Stimulated activated naive CD8-positive, alpha-beta T cell treated with anti-CD3 and anti-CD28 coated beads, Interleukin-15, Interleukin-2, amounts not matched to agents 100 U/mL and 50 U/mL, for 24 hours (primary cell): ENCODE measurements at regions not wholly inside any gene's neighbourhood (a gene's known extent, or its start where the extent isn't known, plus 50 kb on each side); places are given as distances from the start of the nearest gene placed in this dataset.

Experiments used
- ATAC-seq: fragments of 150-1000 bp; cut with Tn5 transposase; one replicate; pipeline ENCODE4 v1.10.0; 2021
- DNase-seq: peaks from one replicate; pipeline ENCODE4 v3.0.0; 2021

GRCh38 chr6:209432-210103 is 82.7 kb upstream of the DUSP22 start:
- ATAC-seq (peak; percentile 68), DNase-seq (peak; percentile 46)

- no peak for ATAC-seq
- no peak for DNase-seq
Measured at GRCh38 chr6:210104-210456, 82.2 kb upstream of the DUSP22 start.

- ATAC-seq (no peak), DNase-seq (no peak)
Measured at GRCh38 chr6:210778-211374, 81.4 kb upstream of the DUSP22 start.

GRCh38 chr6:211871-212497 is 80.3 kb upstream of the DUSP22 start:
- no peak for ATAC-seq
- no peak for DNase-seq

DNA sequence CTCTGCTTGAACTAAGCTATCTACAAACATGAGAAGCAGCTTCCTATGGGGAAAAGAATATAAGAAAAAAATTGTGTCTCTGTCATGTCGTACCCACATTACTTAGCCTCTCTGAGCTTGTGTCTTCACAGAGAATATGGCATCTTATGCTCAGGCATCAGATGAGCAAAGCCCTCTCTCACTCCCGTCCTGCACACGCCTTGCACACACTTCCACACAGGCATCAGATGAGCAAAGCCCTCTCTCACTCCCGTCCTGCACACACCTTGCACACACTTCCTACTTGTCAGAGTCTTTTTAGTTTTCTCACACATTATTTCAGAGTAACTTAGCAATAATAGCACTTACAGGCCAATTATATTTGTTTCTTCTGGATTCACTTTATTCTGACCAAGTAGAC is 79.0 kb upstream of the DUSP22 start:
- ATAC-seq (no peak), DNase-seq (no peak)

DNA sequence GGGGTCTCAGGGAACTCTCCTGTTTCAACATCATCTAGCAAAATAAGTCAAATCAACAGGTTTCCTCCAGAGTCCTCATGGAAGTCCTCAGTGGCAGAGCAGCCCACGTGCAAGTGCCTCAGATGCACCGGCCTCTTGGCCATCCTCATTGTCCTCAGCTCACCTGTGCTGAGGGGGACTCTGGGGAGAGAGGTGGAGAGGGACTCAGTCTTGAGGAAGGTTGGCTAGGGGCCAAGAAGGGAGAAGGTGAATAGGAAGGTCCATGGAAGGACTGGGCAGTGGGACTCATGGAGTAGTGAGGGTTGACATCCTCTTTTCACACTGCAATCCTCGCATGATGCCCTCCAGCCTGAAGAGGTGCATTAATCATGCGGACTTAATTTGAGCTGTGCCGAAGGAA is 77.9 kb upstream of the DUSP22 start:
- DNase-seq, result no peak
- no peak for ATAC-seq

- DNase-seq (peak; percentile 70), ATAC-seq (peak; percentile 98)
Measured at GRCh38 chr6:215335-216034, 76.8 kb upstream of the DUSP22 start.

DNA sequence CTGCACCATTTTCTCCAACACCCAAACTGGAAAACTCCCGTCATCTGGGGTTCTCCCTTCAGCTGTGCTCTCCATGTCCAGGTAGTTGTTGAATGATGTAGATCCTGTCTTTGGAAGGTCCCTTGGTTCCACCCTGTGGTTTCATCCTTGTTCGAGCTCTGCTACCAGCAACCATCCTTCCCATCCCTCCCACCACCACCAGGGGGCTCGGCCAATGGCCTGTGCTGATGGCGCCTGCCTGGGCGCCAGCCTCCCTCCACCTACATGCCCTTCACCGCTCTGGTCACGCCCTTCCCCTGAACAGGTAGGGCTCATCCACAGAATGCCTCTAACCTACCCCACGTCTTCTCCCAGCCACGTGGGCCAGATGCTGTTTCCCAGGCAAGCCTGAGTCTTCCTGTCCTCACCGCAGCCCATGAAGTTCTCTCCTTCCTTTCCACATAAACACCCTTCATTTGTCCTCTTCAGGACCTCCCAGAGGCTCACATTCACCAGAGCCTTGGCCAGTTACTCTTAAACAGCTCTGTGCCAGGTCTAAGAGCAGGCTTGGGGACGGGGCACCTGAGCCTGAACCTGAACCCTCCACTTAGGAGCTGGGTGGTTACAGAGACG is 75.1 kb upstream of the DUSP22 start:
- DNase-seq (peak; percentile 69), ATAC-seq (no peak)

- DNase-seq (no peak), ATAC-seq (peak; percentile 16)
Measured at GRCh38 chr6:218153-219018, 73.9 kb upstream of the DUSP22 start.

DNA sequence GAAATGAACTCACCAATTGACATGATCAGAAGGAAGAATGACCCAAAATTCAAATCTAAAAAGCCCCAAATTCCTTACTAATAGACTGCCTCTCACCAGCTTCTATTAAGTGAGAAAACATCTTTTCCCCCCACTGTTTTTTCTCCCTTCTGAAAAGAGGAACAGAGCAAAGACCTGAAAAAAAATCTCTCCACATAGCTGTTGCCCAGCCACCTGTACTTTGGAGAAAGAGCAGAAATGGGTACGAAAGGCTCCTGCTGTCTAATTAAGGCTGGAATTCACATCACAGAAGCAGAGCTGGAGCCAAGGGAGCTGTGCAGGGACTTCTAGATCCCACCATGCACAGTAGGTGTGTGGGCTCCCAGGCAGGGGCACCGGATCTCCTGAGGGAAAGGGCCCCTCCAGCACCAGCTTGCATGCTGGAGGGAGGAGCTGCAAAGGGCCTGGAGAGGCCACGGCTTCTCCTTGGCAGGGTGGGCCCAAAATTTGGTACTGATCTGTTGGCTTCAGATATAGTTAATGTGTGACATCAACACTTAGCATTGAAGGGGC is 73.2 kb upstream of the DUSP22 start:
- DNase-seq, result no peak
- no peak for ATAC-seq

DNA sequence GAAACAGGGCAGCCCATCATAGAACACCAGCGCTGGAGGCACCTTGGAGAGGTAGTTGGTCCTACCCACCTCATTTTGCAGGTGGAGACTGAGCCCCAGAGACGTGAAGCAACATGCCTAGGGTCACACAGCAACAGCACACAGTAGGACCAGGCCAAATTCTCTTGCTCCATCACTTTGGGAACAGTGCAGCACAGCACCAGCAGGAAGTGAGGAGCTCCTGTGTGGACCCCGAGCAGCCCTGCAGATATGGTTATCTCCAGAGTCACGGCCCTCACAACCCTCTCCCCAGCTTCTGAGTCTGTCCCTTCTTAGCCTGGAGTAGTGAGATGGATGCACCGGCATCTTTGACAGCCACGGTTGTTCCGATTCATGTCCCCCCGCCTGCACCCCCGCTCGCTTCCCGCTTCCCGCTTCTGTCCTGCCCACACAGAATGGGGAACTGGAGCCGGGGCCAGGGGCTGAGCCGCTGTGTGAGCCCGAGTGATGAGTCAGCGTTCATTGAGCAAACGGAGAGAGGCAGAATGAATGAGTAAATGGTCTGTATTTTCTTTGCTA is 72.6 kb upstream of the DUSP22 start:
- DNase-seq (no peak), ATAC-seq (no peak)

DNA sequence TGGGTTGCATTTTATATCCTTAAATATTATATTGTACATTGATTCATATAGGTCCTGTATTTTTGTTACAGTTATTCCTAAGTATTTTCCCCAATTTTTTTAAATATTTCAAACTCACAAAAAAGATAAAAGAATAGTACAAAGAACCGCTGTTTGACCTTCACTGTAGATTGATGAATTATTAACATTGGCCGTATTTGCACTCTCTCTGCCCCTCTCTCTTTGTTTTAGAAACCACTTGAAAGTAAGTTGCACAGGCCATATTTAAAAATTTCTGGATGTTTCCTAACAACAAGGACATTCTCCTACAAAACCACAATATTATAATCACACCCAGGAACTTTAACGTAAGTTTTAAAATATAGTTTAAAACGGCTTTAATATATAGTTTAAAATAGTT is 72.0 kb upstream of the DUSP22 start:
- no peak for DNase-seq
- no peak for ATAC-seq

DNA sequence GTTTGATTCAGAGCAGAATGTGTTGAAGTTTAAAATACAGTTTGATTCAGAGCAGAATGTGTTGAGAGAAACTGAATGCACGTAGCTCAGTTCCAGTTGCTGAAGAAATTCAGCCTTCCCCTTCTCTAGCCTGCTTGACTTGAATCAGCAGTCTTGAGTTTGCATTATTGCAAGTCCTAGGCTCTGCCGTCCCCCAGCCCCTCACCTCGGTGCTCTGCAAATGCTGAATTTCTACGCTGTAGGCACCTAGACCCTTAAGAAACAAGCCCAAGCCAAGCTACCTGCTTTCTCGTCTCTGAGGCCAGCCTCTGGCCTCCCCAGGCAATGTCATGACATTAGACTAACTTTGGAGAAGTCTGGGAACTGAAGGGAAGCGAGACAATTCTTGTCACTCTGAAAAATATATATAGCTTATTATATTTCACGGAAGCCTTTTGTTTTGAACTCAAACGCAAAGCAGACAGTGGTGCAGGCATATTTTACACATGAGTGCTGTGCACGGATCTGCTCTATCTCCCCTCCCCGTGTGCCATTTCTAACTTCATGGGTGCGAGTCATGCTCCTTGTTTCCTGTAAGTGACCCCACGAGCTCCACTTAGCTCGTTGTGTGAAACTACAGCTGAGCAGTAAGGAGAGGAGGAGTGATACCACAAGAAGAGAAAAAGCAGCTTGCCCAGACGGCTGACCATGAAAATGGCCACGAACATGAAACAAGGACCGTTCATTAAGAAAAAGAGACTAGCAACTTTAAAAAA is 71.4 kb upstream of the DUSP22 start:
- no peak for DNase-seq
- no peak for ATAC-seq

DNA sequence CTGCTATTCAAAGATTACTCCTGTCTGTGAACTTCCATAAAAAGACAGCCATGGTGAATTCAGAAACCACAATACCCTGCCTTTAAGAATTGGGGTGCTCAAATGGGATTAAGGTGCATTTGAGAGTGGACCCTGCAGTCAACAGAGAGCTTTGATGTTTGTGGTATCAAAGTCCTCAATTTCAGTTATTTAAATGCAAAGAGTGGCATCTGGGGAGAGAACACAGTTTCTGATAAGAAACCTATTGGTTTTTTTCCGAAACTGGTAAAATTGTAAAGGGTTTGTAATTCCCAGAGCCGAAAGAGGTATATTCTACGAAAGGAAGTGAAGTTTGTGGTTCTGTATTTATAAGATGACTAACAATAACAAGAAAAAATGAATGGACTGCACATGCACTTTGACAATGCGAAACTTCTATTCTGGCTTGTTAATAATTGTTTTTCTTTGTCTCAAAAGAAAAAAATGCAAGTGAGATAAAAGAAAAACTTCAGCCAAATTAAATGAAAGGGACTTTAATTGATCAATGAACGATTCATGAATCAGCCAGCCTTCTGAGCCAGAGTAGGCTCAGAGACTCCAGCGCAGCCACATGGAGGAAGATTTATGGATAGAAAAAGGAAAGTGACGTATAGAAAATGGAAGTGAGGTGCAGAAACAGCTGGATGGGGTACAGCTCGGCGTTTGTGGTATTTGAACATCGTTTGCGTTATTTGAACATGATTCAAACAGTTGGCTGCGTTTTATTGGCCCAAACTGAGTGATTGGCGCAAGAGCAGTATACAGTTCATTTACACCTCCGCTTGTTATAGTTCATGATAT is 70.5 kb upstream of the DUSP22 start:
- ATAC-seq (no peak), DNase-seq (no peak)

- DNase-seq (no peak), ATAC-seq (no peak)
Measured at GRCh38 chr6:222468-222867, 69.8 kb upstream of the DUSP22 start.

- ATAC-seq (no peak), DNase-seq (no peak)
Measured at GRCh38 chr6:223136-223535, 69.2 kb upstream of the DUSP22 start.

GRCh38 chr6:223763-224162 is 68.5 kb upstream of the DUSP22 start:
- ATAC-seq, result peak; percentile 28
- DNase-seq, result no peak

- DNase-seq, result no peak
- ATAC-seq, result no peak
Measured at GRCh38 chr6:224350-224749, 67.9 kb upstream of the DUSP22 start.

- peak; percentile 74 for DNase-seq
Measured at GRCh38 chr6:225121-225721, 67.1 kb upstream of the DUSP22 start.

More at GRCh38 chr6:225121-225721, 67.1 kb upstream of the DUSP22 start:
- peak; percentile 83 for ATAC-seq
